Trophoblast cell (in vitro differentiated cells and primary cell): ENCODE measurements at regions not wholly inside any gene's neighbourhood (a gene's known extent, or its start where the extent isn't known, plus 50 kb on each side); places are given as distances from the start of the nearest gene placed in this dataset.

ENCODE experiments used
- DNase-seq, 2 donors: peaks; one replicate each; pipeline ENCODE4 v3.0.0-alpha.2; 2016
- H2AFZ ChIP-seq: 2 replicates; pipeline ENCODE4 v1.6.1; 2013; ENCODE audit warnings: low read length, moderate library complexity, mild to moderate bottlenecking; ENCODE audit not compliant: insufficient read depth, poor library complexity
- H2AK5ac ChIP-seq: 2 replicates; pipeline ENCODE4 v1.6.1; 2013; ENCODE audit warnings: mild to moderate bottlenecking, low read length
- H2BK120ac ChIP-seq: 2 replicates; pipeline ENCODE4 v1.6.1; 2013; ENCODE audit warnings: low read length, mild to moderate bottlenecking, moderate library complexity; ENCODE audit not compliant: insufficient read depth, poor library complexity
- H2BK12ac ChIP-seq: 2 replicates; pipeline ENCODE4 v1.6.1; 2013; ENCODE audit warnings: mild to moderate bottlenecking, low read length, moderate library complexity
- H2BK5ac ChIP-seq: 2 replicates; pipeline ENCODE4 v1.6.1; 2013; ENCODE audit warnings: low read length, low read depth, moderate library complexity, mild to moderate bottlenecking; ENCODE audit not compliant: poor library complexity
- H3K14ac ChIP-seq: 2 replicates; pipeline ENCODE4 v1.6.1; 2013; ENCODE audit warnings: mild to moderate bottlenecking, low read length
- H3K18ac ChIP-seq: 2 replicates; pipeline ENCODE4 v1.6.1; 2013; ENCODE audit warnings: mild to moderate bottlenecking, low read length
- H3K23ac ChIP-seq: 2 replicates; pipeline ENCODE4 v1.6.1; 2013; ENCODE audit warnings: low read length
- H3K27ac ChIP-seq: 2 replicates; pipeline ENCODE4 v1.5.1; 2013; ENCODE audit warnings: low read depth, mild to moderate bottlenecking, inconsistent platforms, low read length, moderate library complexity
- H3K27me3 ChIP-seq: 2 replicates; pipeline ENCODE4 v1.6.1; 2013; ENCODE audit warnings: inconsistent platforms, mild to moderate bottlenecking, low read length, moderate library complexity; ENCODE audit not compliant: insufficient read depth
- H3K36me3 ChIP-seq, 2 experiments: 1 replicate in 1 of 2; 2 replicates in 1 of 2; pipeline ENCODE4 v1.6.1; 2013; ENCODE audit warnings: low read length in 2 of 2, mild to moderate bottlenecking in 2 of 2, moderate library complexity in 1 of 2; ENCODE audit not compliant: insufficient read depth in 2 of 2, control insufficient read depth in 1 of 2
- H3K4ac ChIP-seq: 2 replicates; pipeline ENCODE4 v1.6.1; 2013; ENCODE audit warnings: low read depth, mild to moderate bottlenecking, low read length, moderate library complexity
- H3K4me1 ChIP-seq, 2 experiments: 1 replicate in 1 of 2; 2 replicates in 1 of 2; pipeline ENCODE4 v1.6.1; 2013; ENCODE audit warnings: low read length in 2 of 2, mild to moderate bottlenecking in 2 of 2, moderate library complexity in 1 of 2; ENCODE audit not compliant: insufficient read depth in 2 of 2, control insufficient read depth in 1 of 2
- H3K4me2 ChIP-seq: 2 replicates; pipeline ENCODE4 v1.6.1; 2013; ENCODE audit warnings: inconsistent platforms, mild to moderate bottlenecking, low read length, moderate library complexity
- H3K4me3 ChIP-seq: 2 replicates; pipeline ENCODE4 v1.5.1; 2013; ENCODE audit warnings: mild to moderate bottlenecking, low read depth, low read length, inconsistent platforms
- H3K79me1 ChIP-seq: one replicate; pipeline ENCODE4 v1.6.1; 2013; ENCODE audit warnings: low read length
- H3K79me2 ChIP-seq: 2 replicates; pipeline ENCODE4 v1.6.1; 2013; ENCODE audit warnings: low read length, mild to moderate bottlenecking; ENCODE audit not compliant: control insufficient read depth, insufficient read depth, poor library complexity
- H3K9ac ChIP-seq: 2 replicates; pipeline ENCODE4 v1.6.1; 2013; ENCODE audit warnings: mild to moderate bottlenecking, low read length
- H3K9me3 ChIP-seq: 2 replicates; pipeline ENCODE4 v1.6.1; 2013; ENCODE audit warnings: low read depth, mild to moderate bottlenecking, control low read depth, inconsistent platforms, low read length; ENCODE audit not compliant: insufficient read depth
- H4K12ac ChIP-seq: 2 replicates; pipeline ENCODE4 v1.6.1; 2013; ENCODE audit warnings: low read depth, mild to moderate bottlenecking, low read length, moderate library complexity
- H4K8ac ChIP-seq: 2 replicates; pipeline ENCODE4 v1.6.1; 2013; ENCODE audit warnings: low read depth, mild to moderate bottlenecking, low read length, moderate library complexity
- H4K91ac ChIP-seq: one replicate; pipeline ENCODE4 v1.6.1; 2013; ENCODE audit warnings: low read depth, mild to moderate bottlenecking, low read length, moderate library complexity
- WGBS: extraction: QIAGEN DNeasy Blood & Tissue Kit; methylation state at CpG from one replicate; pipeline ENCODE4 v1.1.7; 2013; ENCODE audit warnings: missing lambda C conversion rate; ENCODE audit not compliant: insufficient read length, insufficient coverage; ENCODE audit errors: extremely low coverage; 5-methylcytosine and 5-hydroxymethylcytosine counted together

- no peak for DNase-seq
- Histone ChIP-seq H3K27ac (no peak overlapping the region), H3K9ac (no peak overlapping the region), H3K23ac (no peak overlapping the region), H4K91ac (no peak overlapping the region), H4K12ac (no peak overlapping the region), H3K4me2 (no peak overlapping the region), H2BK5ac (no peak overlapping the region), H3K14ac (no peak overlapping the region), H3K4me3 (no peak overlapping the region), H3K9me3 (no peaks in the 10 kb centered on the region), H3K79me2 (no peaks in the 10 kb centered on the region), H2AFZ (no peak overlapping the region), H4K8ac (no peak overlapping the region), H3K4ac (no peak overlapping the region), H2BK12ac (no peak overlapping the region), H2AK5ac (no peak overlapping the region), H2BK120ac (no peak overlapping the region), H3K18ac (no peak overlapping the region), H3K27me3 (no peaks in the 10 kb centered on the region), H3K36me3 (no peaks in the 10 kb centered on the region), H3K79me1 (no peaks in the 10 kb centered on the region), H3K4me1 (no peaks in the 10 kb centered on the region)
- no CpG with 5 or more reads among the region's 3 CpGs for WGBS
Measured at GRCh38 chr5:23084815-23085214, 231.7 kb upstream of the CDH12 start.

- WGBS = no CpG with 5 or more reads among the region's 2 CpGs
- H3K79me1 ChIP-seq = no peaks in the 10 kb centered on the region
- H3K4me2 ChIP-seq = no peak overlapping the region
- H3K27ac ChIP-seq = no peak overlapping the region
- H3K9ac ChIP-seq = no peak overlapping the region
- no peak overlapping the region for H4K8ac ChIP-seq
- H3K18ac ChIP-seq = no peak overlapping the region
- no peak overlapping the region for H3K4ac ChIP-seq
- no peaks in the 10 kb centered on the region for H3K4me1 ChIP-seq
- no peaks in the 10 kb centered on the region for H3K79me2 ChIP-seq
- H3K14ac ChIP-seq = no peak overlapping the region
- no peak overlapping the region for H2BK5ac ChIP-seq
- no peaks in the 10 kb centered on the region for H3K9me3 ChIP-seq
- no peak overlapping the region for H4K91ac ChIP-seq
- H2AK5ac ChIP-seq = no peak overlapping the region
- DNase-seq = no peak
- H3K23ac ChIP-seq = no peak overlapping the region
- H3K27me3 ChIP-seq = no peaks in the 10 kb centered on the region
- H4K12ac ChIP-seq = no peak overlapping the region
- no peaks in the 10 kb centered on the region for H3K36me3 ChIP-seq
- no peak overlapping the region for H2BK120ac ChIP-seq
- H3K4me3 ChIP-seq = no peak overlapping the region
- H2AFZ ChIP-seq = no peak overlapping the region
- no peak overlapping the region for H2BK12ac ChIP-seq
Measured at GRCh38 chr5:23072179-23072578, 219.0 kb upstream of the CDH12 start.

- H2BK5ac ChIP-seq = no peak overlapping the region
- H3K9me3 ChIP-seq = no peaks in the 10 kb centered on the region
- WGBS = no CpG with 5 or more reads among the region's 3 CpGs
- no peaks in the 10 kb centered on the region for H3K79me1 ChIP-seq
- H3K27me3 ChIP-seq = no peaks in the 10 kb centered on the region
- no peak overlapping the region for H3K18ac ChIP-seq
- H3K27ac ChIP-seq = no peak overlapping the region
- no peak overlapping the region for H3K9ac ChIP-seq
- H4K91ac ChIP-seq = no peak overlapping the region
- H3K14ac ChIP-seq = no peak overlapping the region
- no peak overlapping the region for H2AK5ac ChIP-seq
- no peak overlapping the region for H4K8ac ChIP-seq
- no peak for DNase-seq
- H3K79me2 ChIP-seq = no peaks in the 10 kb centered on the region
- H2BK12ac ChIP-seq = no peak overlapping the region
- no peak overlapping the region for H3K23ac ChIP-seq
- no peak overlapping the region for H3K4me2 ChIP-seq
- no peaks in the 10 kb centered on the region for H3K36me3 ChIP-seq
- no peak overlapping the region for H4K12ac ChIP-seq
- no peak overlapping the region for H2AFZ ChIP-seq
- no peak overlapping the region for H3K4me3 ChIP-seq
- no peaks in the 10 kb centered on the region for H3K4me1 ChIP-seq
- no peak overlapping the region for H3K4ac ChIP-seq
- no peak overlapping the region for H2BK120ac ChIP-seq
Measured at GRCh38 chr5:23071682-23072081, 218.5 kb upstream of the CDH12 start.

- no CpG with 5 or more reads among the region's 3 CpGs for WGBS
- Histone ChIP-seq H3K4me2 (no peak overlapping the region), H3K4ac (no peak overlapping the region), H3K36me3 (no peaks in the 10 kb centered on the region), H3K27me3 (no peaks in the 10 kb centered on the region), H3K4me1 (no peaks in the 10 kb centered on the region), H3K79me2 (no peaks in the 10 kb centered on the region), H3K18ac (no peak overlapping the region), H2AFZ (no peak overlapping the region), H2AK5ac (no peak overlapping the region), H3K9ac (no peak overlapping the region), H4K91ac (no peak overlapping the region), H3K23ac (no peak overlapping the region), H3K27ac (no peak overlapping the region), H2BK120ac (no peak overlapping the region), H2BK12ac (no peak overlapping the region), H4K8ac (no peak overlapping the region), H3K9me3 (no peaks in the 10 kb centered on the region), H2BK5ac (no peak overlapping the region), H3K14ac (no peak overlapping the region), H3K4me3 (no peak overlapping the region), H3K79me1 (no peaks in the 10 kb centered on the region), H4K12ac (no peak overlapping the region)
- no peak for DNase-seq
Measured at GRCh38 chr5:23064710-23065109, 211.6 kb upstream of the CDH12 start.
